Breast epithelium (tissue), 4 donors: ENCODE measurements at regions not wholly inside any gene's neighbourhood (a gene's known extent, or its start where the extent isn't known, plus 50 kb on each side); places are given as distances from the start of the nearest gene placed in this dataset.

Source experiments
- DNase-seq, 2 donors: peaks; one replicate each; pipeline ENCODE4 v3.0.0-alpha.2; 2019; ENCODE audit warnings: low spot score in 2 of 2
- H3K27ac ChIP-seq, 2 donors: fragments of 200-600 bp; sonication (generic) in 1 of 2; one replicate each; pipeline ENCODE4 v1.5.1; 2016 to 2019; ENCODE audit warnings: mild to moderate bottlenecking in 1 of 2
- H3K27me3 ChIP-seq, 2 donors: fragments of 200-600 bp; sonication (generic) in 1 of 2; one replicate each; pipeline versions ENCODE4 v1.5.1 to v1.6.0; 2017 to 2019; ENCODE audit warnings: control low read depth in 1 of 2, mild to moderate bottlenecking in 1 of 2
- H3K36me3 ChIP-seq: fragments of 200-600 bp; one replicate; pipeline ENCODE4 v1.5.1; 2019
- H3K4me1 ChIP-seq, 2 donors: fragments of 200-600 bp; sonication (generic); one replicate each; pipeline ENCODE4 v1.5.1; 2016 to 2019; ENCODE audit warnings: control low read depth in 1 of 2
- H3K4me3 ChIP-seq, 3 donors: fragments of 200-600 bp; sonication (generic); 1 replicate in 2 of 3; 2 replicates in 1 of 3; pipeline ENCODE4 v1.5.1; 2016 to 2019; ENCODE audit warnings: mild to moderate bottlenecking in 3 of 3, moderate library complexity in 2 of 3
- H3K9me3 ChIP-seq, 2 donors: fragments of 200-600 bp; sonication (generic) in 1 of 2; one replicate each; pipeline ENCODE4 v1.5.1; 2016 to 2019; ENCODE audit warnings: control low read depth in 1 of 2
- CTCF ChIP-seq, 3 donors: fragments of 450-650 bp; IDR thresholded peaks; one replicate each; pipeline ENCODE4 v1.5.1; 2016 to 2017; ENCODE audit warnings: antibody characterized with exemption in 3 of 3, mild to moderate bottlenecking in 3 of 3, moderate library complexity in 3 of 3
- POLR2A ChIP-seq: fragments of 450-650 bp; IDR thresholded peaks from one replicate; pipeline ENCODE4 v1.6.1; 2016; ENCODE audit warnings: antibody characterized with exemption, mild to moderate bottlenecking, moderate library complexity
- POLR2AphosphoS5 ChIP-seq, 3 donors: sonication (generic); formaldehyde crosslinking; IDR thresholded peaks; one replicate each; pipeline ENCODE4 v1.6.1; 2017; ENCODE audit warnings: antibody characterized with exemption in 3 of 3
- intact Hi-C: fragments of 100-400 bp; cut with DNase I; formaldehyde crosslinking; loops from one replicate; pipeline ENCODE4 v1.15.1; 2023; ENCODE audit warnings: low total_unique reads

DNA sequence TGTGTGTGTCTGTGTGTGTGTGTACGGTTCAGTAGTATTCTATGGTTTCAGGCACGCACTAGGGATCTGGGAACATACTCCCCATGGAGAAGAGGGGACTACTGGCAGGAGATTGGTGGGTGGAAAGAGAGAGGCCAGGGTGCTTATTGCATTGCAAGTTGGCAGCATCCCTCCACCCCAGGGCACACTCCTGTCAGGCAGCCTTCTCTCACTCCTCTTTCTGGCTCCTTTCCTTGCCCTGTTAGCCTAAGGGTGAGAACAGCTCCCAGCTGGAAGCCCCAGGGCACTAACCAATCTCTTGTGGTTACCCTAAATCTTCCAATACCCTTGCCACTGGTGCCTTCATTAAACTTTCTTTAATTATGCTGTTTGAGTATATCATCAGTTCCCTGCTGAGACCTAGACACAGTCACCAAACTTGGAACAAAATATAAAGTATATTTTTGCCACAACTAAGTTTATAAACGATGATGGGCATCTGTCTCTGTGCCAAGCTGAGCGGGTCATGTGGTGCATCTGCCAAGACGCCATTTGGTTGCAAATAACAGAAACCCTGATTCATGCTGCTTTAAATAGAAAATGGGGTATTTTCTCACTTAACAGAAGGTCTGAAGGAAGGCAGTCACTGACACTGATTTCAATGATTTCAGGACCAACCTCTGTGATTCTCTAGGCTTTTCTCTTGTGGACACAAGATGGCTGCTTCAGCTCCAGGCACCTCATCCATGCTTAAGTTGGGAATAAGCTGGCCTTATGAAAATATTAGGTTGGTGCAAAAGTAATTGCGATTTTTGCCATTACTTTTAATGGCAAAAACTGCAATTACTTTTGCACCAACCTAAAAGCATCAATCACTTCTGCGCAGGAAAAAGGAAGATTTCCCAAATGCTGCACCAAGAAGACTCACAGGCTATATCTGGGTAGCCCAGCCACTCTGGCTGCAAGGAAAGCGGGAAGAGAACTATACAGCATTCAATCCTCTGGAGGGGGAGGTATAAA lies 476.9 kb upstream of the PROK2 start:
- intact Hi-C loops: no loop called here
- Histone ChIP-seq H3K4me1 (no peaks in the 10 kb centered on the region), H3K36me3 (no peaks in the 10 kb centered on the region), H3K27ac (no peak overlapping the region), H3K4me3 (no peak overlapping the region), H3K9me3 (no peaks in the 10 kb centered on the region), H3K27me3 (no peaks in the 10 kb centered on the region)
- TF ChIP-seq POLR2AphosphoS5 (IDR thresholded peaks at IDR 0.05) (no peak), POLR2A (no peak)
- no peak for DNase-seq

GRCh38 chr3:72260588-72260910 lies 475.6 kb upstream of the PROK2 start:
- Histone ChIP-seq H3K27ac (no peak overlapping the region), H3K9me3 (no peaks in the 10 kb centered on the region), H3K4me3 (no peak overlapping the region), H3K4me1 (peaks cover 8 to 10% of the 10 kb centered on the region in 2 donors), H3K36me3 (no peaks in the 10 kb centered on the region), H3K27me3 (no peaks in the 10 kb centered on the region)
- no peak for TF ChIP-seq POLR2AphosphoS5 (IDR thresholded peaks at IDR 0.05)
- no peak for TF ChIP-seq CTCF (IDR thresholded peaks at IDR 0.05)
- no peak for TF ChIP-seq POLR2A
- no peak for DNase-seq
- intact Hi-C loops: no loop called here

- no peak for DNase-seq
- peaks cover 8 to 16% of the 10 kb centered on the region in 2 donors for H3K4me1 ChIP-seq
- H3K9me3 ChIP-seq: no peaks in the 10 kb centered on the region
- no peak overlapping the region for H3K4me3 ChIP-seq
- intact Hi-C loops: no loop called here
- no peak for TF ChIP-seq CTCF (IDR thresholded peaks at IDR 0.05)
- no peak overlapping the region for H3K27ac ChIP-seq
- H3K27me3 ChIP-seq: no peaks in the 10 kb centered on the region
- no peaks in the 10 kb centered on the region for H3K36me3 ChIP-seq
Measured at GRCh38 chr3:72259755-72260587, 475.0 kb upstream of the PROK2 start.

DNA sequence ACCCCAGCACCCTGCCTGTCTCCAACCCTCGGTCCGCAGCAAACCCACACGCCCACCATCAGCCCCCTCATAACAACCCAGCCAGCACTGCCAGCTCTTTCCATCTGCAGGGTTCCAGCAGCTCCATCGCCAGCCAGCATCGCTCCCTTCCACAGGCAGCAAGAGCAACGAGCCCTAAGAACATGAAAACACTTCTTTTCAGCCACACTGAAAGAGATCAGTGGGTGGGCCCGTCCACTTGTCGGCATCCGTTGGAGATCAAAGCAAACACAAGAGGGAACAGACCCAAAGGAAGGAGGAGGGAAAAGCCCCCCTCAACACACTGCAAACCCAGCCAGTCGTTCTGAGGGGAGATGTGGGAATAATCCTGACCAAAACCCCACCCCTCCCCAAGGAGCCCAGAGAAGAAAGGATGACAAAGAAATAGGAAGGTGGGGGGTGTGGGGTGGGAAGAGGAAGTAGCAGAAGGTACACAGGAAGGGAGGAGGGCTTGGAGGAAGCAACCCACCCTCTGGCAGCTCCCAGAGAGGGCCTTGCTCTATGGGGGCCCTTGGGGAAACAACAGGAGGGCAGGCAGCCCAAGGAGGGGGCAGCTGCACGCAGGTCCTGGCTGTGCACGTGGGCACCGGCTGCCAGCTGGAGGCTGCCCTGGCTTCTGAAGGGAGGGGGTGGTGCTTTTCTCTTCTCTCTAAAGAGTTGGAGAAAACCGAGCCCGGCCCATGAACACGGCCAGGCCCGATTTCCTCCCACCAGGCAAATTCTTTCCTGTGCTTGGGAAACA lies 473.6 kb upstream of the PROK2 start:
- Histone ChIP-seq H3K36me3 (no peaks in the 10 kb centered on the region), H3K9me3 (no peaks in the 10 kb centered on the region), H3K4me1 (peaks cover 8 to 17% of the 10 kb centered on the region in 2 donors), H3K4me3 (no peak overlapping the region), H3K27me3 (no peaks in the 10 kb centered on the region), H3K27ac (peak overlapping the region in 1 of 2 donors; percentile 22)
- DNase-seq: peak in 1 of 2 donors; percentile 70
- intact Hi-C loops: no loop called here
- TF ChIP-seq POLR2AphosphoS5 (IDR thresholded peaks at IDR 0.05) (no peak), POLR2A (no peak)

DNA sequence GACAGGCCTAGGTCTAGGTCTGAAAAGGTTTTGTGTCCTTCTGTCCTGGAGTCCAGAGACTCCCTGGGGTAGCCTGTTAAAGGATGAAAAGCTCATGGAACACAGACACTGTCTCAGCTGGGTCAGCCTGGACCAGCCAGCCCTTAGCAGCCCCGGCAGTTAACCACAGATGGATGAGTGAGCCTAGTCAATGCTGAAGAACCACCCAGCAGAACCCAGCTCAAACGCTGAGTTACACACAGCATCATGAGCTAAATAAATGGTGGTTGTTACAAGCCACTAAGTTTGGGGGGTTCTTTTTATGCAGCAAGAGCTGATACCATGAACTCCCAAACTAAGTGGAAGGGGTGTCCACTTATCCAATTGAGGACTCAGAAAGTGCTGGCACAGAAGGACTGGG lies 472.8 kb upstream of the PROK2 start:
- Histone ChIP-seq H3K9me3 (no peaks in the 10 kb centered on the region), H3K4me3 (no peak overlapping the region), H3K4me1 (peaks cover 8 to 17% of the 10 kb centered on the region in 2 donors), H3K36me3 (no peaks in the 10 kb centered on the region), H3K27me3 (no peaks in the 10 kb centered on the region), H3K27ac (no peak overlapping the region)
- DNase-seq: no peak
- intact Hi-C loops: no loop called here
- TF ChIP-seq POLR2AphosphoS5 (IDR thresholded peaks at IDR 0.05) (no peak), CTCF (IDR thresholded peaks at IDR 0.05) (no peak), POLR2A (no peak)
